ENCODE measurements at regions not wholly inside any gene's neighbourhood (a gene's known extent, or its start where the extent isn't known, plus 50 kb on each side); places are given as distances from the start of the nearest gene placed in this dataset.

GRCh38 chr1:115173151-115173550 is 83.8 kb upstream of the TSPAN2 start:
- TF ChIP-seq CTCF (IDR thresholded peaks at IDR 0.05) (no peak), POLR2A (IDR thresholded peaks at IDR 0.05) (no peak)

Measured in lower leg skin (tissue), 3 donors.